ENCODE measurements at regions not wholly inside any gene's neighbourhood (a gene's known extent, or its start where the extent isn't known, plus 50 kb on each side); places are given as distances from the start of the nearest gene placed in this dataset.

GRCh38 chrX:16491461-16491860, 158.5 kb upstream of the S100G start:
- no peaks in the 10 kb centered on the region for H3K4me1 ChIP-seq
- ATAC-seq: no peak
- TF ChIP-seq CTCF (IDR thresholded peaks at IDR 0.05): no peak
- H3K9me3 ChIP-seq: no peaks in the 10 kb centered on the region
- H3K36me3 ChIP-seq: no peaks in the 10 kb centered on the region
- intact Hi-C loops (cut with DNase I): no loop called here
- no peak for DNase-seq
- no peak overlapping the region for H3K4me3 ChIP-seq
- H3K27ac ChIP-seq: no peak overlapping the region
- no peaks in the 10 kb centered on the region for H3K27me3 ChIP-seq

- intact Hi-C loops (cut with DNase I): no loop called here
- no peak for TF ChIP-seq CTCF (IDR thresholded peaks at IDR 0.05)
- ATAC-seq: no peak
- Histone ChIP-seq H3K4me3 (no peak overlapping the region), H3K27ac (no peak overlapping the region), H3K36me3 (no peaks in the 10 kb centered on the region), H3K9me3 (no peaks in the 10 kb centered on the region), H3K4me1 (no peaks in the 10 kb centered on the region), H3K27me3 (no peaks in the 10 kb centered on the region)
- no peak for DNase-seq
These were observed 153.8 kb upstream of the S100G start for GRCh38 chrX:16496175-16496574.

GRCh38 chrX:16511796-16512776, 137.9 kb upstream of the S100G start:
- Histone ChIP-seq H3K36me3 (no peaks in the 10 kb centered on the region), H3K27ac (no peak overlapping the region), H3K27me3 (no peaks in the 10 kb centered on the region), H3K4me3 (no peak overlapping the region), H3K4me1 (no peaks in the 10 kb centered on the region), H3K9me3 (no peaks in the 10 kb centered on the region)
- ATAC-seq (no peak), DNase-seq (no peak)
- no peak for TF ChIP-seq CTCF (IDR thresholded peaks at IDR 0.05)
- intact Hi-C loops (cut with DNase I): no loop called here

GRCh38 chrX:16516232-16516876, 133.6 kb upstream of the S100G start:
- Histone ChIP-seq H3K4me3 (no peak overlapping the region), H3K27ac (no peak overlapping the region), H3K27me3 (no peaks in the 10 kb centered on the region), H3K4me1 (no peaks in the 10 kb centered on the region), H3K36me3 (no peaks in the 10 kb centered on the region), H3K9me3 (no peaks in the 10 kb centered on the region)
- no peak for TF ChIP-seq CTCF (IDR thresholded peaks at IDR 0.05)
- ATAC-seq (no peak), DNase-seq (no peak)
- intact Hi-C loops (cut with DNase I): no loop called here

GRCh38 chrX:16517039-16517605, 132.8 kb upstream of the S100G start:
- no peaks in the 10 kb centered on the region for H3K4me1 ChIP-seq
- no peak for TF ChIP-seq CTCF (IDR thresholded peaks at IDR 0.05)

More at GRCh38 chrX:16517039-16517605, 132.8 kb upstream of the S100G start:
- no peaks in the 10 kb centered on the region for H3K36me3 ChIP-seq
- H3K4me3 ChIP-seq: no peak overlapping the region
- no peaks in the 10 kb centered on the region for H3K27me3 ChIP-seq
- H3K27ac ChIP-seq: no peak overlapping the region
- ATAC-seq (no peak), DNase-seq (no peak)
- H3K9me3 ChIP-seq: no peaks in the 10 kb centered on the region
- intact Hi-C loops (cut with DNase I): no loop called here

Data from upper lobe of right lung (tissue), 1 donor.